MM.1S (cell line): ENCODE measurements at regions not wholly inside any gene's neighbourhood (a gene's known extent, or its start where the extent isn't known, plus 50 kb on each side); places are given as distances from the start of the nearest gene placed in this dataset.

ENCODE experiments used
- EZH2phosphoT487 ChIP-seq: fragments of 300-600 bp; sonication (generic); IDR thresholded peaks from 2 replicates; pipeline ENCODE4 v1.6.1; 2018; ENCODE audit warnings: antibody characterized with exemption, low read length
- TF ChIP-seq, protein P1 (sequence below): fragments of 300-600 bp; sonication (generic); IDR thresholded peaks from 2 replicates; pipeline ENCODE4 v1.5.1; 2016; ENCODE audit warnings: antibody characterized with exemption, low read length, mixed read lengths

DNA sequence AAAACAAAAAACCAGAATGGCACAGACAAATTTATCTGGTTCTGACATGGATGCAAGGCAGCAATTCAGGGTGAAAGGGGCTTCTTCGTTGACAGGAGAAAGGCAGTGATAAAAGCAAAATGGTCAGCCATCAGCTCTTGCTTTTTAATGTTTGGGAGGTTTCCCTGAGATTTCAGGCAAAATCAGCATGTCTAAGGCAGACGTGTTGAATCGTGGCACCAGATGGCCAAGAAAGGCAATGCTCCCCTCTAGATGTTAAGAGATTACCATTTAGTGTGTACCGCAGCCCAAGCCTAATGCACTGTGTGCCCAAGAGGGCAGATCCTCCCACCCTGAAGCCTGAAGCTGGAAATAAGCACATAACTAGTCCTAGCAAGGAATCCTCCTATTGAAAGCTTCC, 88.8 kb upstream of the GALNT18 start:
- TF ChIP-seq, protein P1, sequence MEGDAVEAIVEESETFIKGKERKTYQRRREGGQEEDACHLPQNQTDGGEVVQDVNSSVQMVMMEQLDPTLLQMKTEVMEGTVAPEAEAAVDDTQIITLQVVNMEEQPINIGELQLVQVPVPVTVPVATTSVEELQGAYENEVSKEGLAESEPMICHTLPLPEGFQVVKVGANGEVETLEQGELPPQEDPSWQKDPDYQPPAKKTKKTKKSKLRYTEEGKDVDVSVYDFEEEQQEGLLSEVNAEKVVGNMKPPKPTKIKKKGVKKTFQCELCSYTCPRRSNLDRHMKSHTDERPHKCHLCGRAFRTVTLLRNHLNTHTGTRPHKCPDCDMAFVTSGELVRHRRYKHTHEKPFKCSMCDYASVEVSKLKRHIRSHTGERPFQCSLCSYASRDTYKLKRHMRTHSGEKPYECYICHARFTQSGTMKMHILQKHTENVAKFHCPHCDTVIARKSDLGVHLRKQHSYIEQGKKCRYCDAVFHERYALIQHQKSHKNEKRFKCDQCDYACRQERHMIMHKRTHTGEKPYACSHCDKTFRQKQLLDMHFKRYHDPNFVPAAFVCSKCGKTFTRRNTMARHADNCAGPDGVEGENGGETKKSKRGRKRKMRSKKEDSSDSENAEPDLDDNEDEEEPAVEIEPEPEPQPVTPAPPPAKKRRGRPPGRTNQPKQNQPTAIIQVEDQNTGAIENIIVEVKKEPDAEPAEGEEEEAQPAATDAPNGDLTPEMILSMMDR, result no peak
- TF ChIP-seq EZH2phosphoT487, result no peak
